GM12878 (cell line): ENCODE measurements at regions not wholly inside any gene's neighbourhood (a gene's known extent, or its start where the extent isn't known, plus 50 kb on each side); places are given as distances from the start of the nearest gene placed in this dataset.

ENCODE experiments used
- BHLHE40 ChIP-seq, 2 experiments: fragments of 450-650 bp in 1 of 2; IDR thresholded peaks; 2 replicates each; pipeline ENCODE4 v1.6.1; 2011 to 2017; ENCODE audit warnings: low read depth in 2 of 2, borderline replicate concordance in 1 of 2, improper control_type of control experiment in 1 of 2, low read length in 1 of 2, mild to moderate bottlenecking in 1 of 2
- NFYB ChIP-seq: IDR thresholded peaks from 2 replicates; pipeline ENCODE4 v1.6.1; 2011; ENCODE audit warnings: low read depth, mild to moderate bottlenecking, low read length, improper control_type of control experiment, moderate library complexity; ENCODE audit not compliant: insufficient read depth
- NR2C1 ChIP-seq: fragments of 450-650 bp; IDR thresholded peaks from 2 replicates; pipeline ENCODE4 v1.6.1; 2017; ENCODE audit warnings: antibody characterized with exemption, mild to moderate bottlenecking, moderate library complexity
- RUNX3 ChIP-seq: IDR thresholded peaks from 2 replicates; pipeline ENCODE4 v1.6.1; 2012; ENCODE audit warnings: low read length, inconsistent platforms
- SREBF2 ChIP-seq: IDR thresholded peaks from 2 replicates; pipeline ENCODE4 v1.6.1; 2012; ENCODE audit warnings: mild to moderate bottlenecking, low read length
- STAT1 ChIP-seq: fragments of 450-650 bp; conservative IDR thresholded peaks from 2 replicates; pipeline ENCODE4 v1.6.1; 2014; ENCODE audit warnings: antibody characterized with exemption, mild to moderate bottlenecking
- TF ChIP-seq, protein P1 (sequence below): IDR thresholded peaks from 2 replicates; pipeline ENCODE4 v1.6.1; 2012; ENCODE audit warnings: improper control_type of control experiment, low read depth, low read length; ENCODE audit not compliant: insufficient replicate concordance

DNA sequence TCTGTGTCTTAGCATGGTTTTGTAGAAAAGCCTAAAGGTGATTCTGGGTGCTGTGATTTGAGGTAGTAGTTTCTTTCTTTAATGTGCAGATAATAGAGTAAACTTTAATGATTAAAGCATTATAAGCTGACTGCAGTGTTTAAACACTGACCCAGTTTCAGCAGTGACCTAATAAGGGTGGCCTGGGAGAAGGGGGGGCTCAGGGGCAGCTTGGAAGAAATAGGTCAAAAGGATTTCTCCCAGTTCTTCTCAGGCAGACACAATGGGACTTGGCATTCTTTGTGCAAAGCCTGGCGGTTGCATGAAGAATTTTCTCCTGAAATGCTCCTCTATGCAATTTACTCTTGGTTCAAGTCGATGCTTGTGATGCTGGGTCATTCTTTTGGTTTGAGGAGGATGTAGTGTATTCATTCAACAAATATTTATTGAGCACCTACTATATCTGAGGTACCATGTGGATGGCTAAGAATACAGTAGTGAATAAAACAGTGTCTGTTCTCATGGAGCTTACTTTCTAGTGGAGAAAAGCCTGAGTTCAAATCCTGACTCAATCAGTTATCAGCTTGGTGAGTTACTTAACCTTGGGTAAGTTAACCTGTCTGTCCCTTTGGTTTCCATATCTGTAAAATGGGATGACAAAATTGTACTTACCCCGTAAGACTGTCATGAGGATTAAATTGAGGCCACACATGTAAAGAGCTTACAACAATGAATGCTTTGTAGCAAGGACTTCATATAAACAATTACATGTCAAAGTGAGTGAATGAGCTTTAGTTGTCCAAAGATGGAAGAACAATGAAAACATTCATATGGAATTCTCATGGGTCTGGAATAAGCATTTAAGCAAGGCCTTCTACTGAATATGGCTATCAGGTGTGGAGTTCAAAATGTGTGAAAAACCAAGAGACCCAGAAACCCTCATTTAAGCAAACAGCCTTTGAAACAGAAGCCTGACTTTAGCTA lies 210.2 kb downstream of the KCNRG start (continued):
- no peak for TF ChIP-seq BHLHE40 (IDR thresholded peaks at IDR 0.05; ENCODE audit: borderline replicate concordance in 1 of 2, low read depth in 2 of 2, low read length in 1 of 2)
- no peak for TF ChIP-seq NFYB
- no peak for TF ChIP-seq STAT1
- TF ChIP-seq, protein P1, sequence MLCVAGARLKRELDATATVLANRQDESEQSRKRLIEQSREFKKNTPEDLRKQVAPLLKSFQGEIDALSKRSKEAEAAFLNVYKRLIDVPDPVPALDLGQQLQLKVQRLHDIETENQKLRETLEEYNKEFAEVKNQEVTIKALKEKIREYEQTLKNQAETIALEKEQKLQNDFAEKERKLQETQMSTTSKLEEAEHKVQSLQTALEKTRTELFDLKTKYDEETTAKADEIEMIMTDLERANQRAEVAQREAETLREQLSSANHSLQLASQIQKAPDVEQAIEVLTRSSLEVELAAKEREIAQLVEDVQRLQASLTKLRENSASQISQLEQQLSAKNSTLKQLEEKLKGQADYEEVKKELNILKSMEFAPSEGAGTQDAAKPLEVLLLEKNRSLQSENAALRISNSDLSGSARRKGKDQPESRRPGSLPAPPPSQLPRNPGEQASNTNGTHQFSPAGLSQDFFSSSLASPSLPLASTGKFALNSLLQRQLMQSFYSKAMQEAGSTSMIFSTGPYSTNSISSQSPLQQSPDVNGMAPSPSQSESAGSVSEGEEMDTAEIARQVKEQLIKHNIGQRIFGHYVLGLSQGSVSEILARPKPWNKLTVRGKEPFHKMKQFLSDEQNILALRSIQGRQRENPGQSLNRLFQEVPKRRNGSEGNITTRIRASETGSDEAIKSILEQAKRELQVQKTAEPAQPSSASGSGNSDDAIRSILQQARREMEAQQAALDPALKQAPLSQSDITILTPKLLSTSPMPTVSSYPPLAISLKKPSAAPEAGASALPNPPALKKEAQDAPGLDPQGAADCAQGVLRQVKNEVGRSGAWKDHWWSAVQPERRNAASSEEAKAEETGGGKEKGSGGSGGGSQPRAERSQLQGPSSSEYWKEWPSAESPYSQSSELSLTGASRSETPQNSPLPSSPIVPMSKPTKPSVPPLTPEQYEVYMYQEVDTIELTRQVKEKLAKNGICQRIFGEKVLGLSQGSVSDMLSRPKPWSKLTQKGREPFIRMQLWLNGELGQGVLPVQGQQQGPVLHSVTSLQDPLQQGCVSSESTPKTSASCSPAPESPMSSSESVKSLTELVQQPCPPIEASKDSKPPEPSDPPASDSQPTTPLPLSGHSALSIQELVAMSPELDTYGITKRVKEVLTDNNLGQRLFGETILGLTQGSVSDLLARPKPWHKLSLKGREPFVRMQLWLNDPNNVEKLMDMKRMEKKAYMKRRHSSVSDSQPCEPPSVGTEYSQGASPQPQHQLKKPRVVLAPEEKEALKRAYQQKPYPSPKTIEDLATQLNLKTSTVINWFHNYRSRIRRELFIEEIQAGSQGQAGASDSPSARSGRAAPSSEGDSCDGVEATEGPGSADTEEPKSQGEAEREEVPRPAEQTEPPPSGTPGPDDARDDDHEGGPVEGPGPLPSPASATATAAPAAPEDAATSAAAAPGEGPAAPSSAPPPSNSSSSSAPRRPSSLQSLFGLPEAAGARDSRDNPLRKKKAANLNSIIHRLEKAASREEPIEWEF = no peak
- TF ChIP-seq NR2C1 = no peak
- TF ChIP-seq RUNX3 = no peak
- TF ChIP-seq SREBF2 = no peak
